HG03045 (cell line): ENCODE measurements at regions not wholly inside any gene's neighbourhood (a gene's known extent, or its start where the extent isn't known, plus 50 kb on each side); places are given as distances from the start of the nearest gene placed in this dataset.

Source experiments
- ATAC-seq: cut with Tn5 transposase; IDR thresholded peaks from one replicate; pipeline ENCODE4 v1.9.1; 2021; ENCODE audit warnings: mild to moderate bottlenecking, moderate library complexity; ENCODE audit not compliant: unreplicated experiment

DNA sequence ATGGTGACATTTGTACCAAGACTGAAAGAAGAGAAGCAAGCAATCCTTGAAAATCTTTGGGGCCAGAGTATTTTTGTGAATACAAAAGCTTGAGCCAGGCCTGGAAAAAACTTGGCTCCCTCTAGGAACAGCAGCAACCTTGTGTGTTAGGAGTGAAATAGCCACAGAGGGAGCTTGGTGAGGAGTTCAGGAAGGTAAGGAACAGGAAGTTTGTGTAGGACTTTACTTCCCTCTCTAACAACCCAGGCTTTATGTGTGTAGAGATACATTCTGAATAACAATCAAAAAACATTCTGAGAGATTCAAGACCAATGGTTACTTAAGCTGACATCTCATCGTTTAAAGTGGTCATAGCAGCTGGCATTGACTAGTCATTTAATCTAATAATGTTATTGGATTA is 668.5 kb downstream of the PCDH18 start:
- ATAC-seq, result no peak

DNA sequence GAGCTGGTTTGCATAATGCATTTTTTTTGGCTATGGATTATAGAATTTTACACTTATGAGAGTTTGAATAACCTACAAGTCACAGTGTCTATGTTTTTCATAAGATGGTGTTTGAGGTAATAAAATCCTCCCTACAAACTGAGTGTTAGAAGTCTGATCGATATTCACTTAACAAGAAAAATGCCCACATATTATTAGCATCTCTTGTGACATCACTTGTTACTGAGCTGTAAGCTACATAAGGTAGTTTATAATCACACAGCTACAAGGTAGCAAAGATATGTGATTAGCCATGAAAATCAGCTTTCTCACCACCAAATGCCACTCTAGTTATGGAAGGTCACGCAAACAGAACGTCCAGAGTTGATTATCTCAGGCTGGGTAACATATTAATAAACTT is 669.6 kb downstream of the PCDH18 start:
- ATAC-seq, result no peak

DNA sequence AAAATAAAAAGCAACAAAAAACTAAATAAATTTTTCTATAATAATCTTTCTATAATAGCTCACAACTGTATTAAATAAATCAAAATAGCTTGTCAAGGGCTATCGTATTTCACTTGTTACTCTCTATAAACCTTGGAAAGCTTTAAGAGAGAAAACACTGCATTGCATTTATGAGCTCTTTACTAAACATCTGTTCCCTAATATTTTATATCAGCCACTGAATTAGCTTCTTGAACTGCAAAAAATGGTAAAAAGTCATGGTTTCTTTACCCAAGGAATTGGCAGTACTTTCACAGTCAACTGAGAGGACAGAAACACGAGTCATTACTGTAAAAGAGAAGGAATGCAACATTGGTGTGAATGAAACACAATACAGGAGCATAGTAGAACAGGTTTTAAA is 671.2 kb downstream of the PCDH18 start:
- ATAC-seq, result no peak

DNA sequence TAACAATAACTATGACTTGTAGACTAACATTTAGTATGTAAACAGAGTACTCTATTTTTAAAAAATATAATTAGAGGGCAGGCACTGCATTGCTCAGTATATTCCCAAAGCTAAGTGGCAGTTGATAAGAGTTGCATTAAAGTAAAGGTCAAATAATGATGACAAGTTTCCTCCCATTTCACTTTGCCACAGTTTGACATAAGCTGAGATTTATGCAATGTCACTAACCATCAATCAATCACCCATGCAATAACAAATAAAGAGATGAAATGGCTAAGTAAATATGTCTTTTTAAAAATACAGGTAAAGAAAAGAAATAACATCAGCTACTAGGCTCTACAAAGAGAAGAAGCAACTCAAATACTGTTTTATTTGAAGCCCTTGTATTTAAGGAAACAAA is 673.4 kb downstream of the PCDH18 start:
- no peak for ATAC-seq

DNA sequence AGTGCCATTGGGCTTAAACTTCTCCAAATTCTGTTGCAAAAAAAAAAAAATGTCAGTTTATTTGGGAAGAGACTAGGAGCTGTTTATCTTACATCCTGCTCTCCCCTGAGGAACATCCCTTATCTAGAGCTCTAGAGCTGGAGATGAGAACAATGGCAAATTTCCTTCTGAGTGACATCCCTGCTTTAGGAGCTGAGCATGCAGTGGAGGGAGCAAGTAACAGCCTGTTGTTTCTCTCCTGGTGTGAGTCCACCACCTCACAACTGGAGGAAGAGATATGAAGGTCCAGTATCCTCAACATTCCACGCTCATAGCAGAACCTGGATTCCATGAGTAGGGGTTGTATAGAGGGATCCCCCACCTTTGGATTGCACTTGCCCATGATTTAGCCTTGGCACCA is 676.4 kb downstream of the PCDH18 start:
- ATAC-seq, result no peak

DNA sequence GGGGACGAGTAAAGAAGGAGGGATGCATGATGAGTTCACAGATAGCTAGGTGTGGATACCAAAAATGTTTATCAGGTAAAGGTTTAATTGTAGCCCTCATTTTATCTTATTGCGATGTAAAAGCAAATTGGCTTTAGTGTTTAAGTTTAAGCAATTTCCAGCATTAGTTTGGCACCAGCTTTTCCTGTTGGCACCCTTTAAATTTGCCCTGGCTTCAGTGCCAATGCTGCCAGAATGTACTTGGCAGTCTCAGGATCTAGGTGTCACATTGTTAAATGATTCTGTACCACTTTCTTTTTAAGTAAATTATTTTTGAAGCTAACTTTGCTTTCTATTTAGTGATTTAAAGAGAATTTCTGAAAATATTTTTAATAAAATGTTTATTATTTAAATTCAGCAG is 681.8 kb downstream of the PCDH18 start:
- ATAC-seq, result no peak

DNA sequence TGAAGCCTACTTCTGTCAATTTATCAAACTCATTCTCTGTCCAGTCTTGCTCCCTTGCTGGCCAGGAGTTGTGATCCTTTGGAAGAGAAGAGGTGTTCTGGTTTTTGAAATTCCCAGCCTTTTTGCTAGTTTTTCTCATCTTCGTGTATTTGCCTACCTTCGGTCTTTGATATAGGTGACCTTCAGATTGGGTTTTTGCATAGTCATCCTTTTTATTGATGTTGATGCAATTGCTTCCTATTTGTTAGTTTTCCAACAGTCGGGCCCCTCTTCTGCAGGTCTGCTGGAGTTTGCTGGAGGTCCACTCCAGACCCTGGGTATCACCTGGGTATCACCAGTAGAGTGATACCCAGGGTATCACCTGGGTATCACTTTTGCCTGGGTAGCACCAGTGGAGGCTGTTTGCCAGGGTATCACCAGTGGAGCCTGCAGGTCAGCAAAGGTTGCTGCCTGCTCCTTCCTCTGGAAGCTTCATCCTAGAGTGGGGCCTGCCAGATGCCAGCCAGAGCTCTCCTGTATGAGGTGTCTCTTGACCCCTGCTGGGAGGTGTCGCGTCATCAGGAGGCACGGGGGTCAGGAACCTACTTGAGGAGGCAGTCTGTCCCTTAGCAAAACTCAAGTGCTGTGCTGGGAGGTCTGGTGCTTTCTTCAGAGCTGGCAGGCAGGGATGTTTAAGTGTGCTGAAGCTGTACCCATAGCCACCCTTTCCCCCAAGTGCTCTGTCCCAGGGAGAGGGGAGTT is 684.2 kb downstream of the PCDH18 start:
- ATAC-seq, result no peak

DNA sequence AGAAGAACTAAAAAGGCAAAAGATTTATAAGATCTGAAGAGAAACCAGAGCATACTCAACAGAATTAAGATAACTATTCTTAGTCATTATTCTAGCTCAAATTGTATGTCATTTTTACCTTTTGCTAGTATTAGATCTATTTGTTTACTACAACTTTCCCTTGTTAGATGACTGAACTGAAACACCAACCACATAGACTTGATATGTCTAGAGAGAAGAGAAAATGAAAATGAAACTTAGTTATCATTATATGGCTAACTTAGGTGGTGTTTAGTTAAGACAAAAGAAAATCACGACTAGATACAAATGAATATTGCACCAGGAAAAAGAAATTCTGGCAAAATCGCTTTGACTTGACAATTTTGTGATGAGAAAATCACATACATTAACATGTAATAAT is 690.8 kb downstream of the PCDH18 start:
- no peak for ATAC-seq

DNA sequence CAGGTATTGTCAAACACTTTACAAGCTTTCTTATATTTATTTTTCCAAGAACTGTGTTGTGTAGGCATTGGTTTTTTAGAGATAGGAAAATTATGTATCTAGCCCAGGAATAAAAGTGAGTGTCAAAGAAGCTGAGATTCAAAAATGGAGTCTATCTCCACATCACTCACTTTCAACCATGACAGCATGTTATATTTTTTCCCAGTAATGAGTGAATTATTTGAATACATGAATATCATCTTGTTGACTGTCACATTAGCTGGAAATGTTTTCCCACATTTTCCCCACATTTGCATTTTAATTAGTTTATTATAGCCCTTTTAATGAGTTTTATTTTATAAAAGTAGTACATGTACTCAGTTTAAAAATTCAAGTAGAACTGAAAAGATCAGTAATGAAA is 693.7 kb downstream of the PCDH18 start:
- no peak for ATAC-seq

DNA sequence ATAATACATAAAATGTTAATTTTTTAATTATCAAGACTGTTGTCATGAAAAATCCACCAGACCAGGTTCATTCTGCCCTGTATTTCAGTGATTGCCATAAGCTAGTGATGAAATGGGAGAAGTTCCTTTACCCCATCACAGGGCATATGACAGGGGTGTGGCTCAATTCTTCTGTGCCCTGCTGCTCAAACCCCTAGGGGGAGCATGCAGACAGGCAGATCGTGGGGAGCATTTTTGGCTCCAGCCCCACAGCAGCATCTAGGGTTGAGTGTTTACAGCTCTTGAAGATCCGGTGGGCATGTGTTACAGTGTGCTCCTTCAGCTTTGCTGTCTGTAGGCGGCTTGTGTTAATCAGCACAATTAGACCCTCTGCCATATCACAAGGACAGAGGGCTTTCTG is 700.7 kb downstream of the PCDH18 start:
- no peak for ATAC-seq

DNA sequence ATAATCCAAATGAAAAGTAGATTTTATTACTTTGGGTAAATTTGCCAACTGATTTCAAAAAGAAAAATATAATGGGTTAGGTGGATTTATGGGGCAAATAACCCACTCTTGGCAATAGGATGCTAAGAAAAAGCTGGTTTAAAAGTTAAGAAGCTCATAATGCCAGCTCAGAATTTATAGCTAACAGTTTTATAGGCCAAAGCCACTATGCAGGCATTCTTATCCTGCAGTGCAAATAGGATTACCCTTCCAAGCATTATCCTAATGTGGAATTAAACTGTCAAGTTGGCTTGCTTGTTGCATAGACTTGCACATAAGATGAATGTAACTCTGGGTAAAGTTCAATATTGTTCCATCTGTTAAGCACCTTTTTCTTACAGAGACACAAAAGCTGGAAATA is 703.0 kb downstream of the PCDH18 start:
- ATAC-seq, result no peak

DNA sequence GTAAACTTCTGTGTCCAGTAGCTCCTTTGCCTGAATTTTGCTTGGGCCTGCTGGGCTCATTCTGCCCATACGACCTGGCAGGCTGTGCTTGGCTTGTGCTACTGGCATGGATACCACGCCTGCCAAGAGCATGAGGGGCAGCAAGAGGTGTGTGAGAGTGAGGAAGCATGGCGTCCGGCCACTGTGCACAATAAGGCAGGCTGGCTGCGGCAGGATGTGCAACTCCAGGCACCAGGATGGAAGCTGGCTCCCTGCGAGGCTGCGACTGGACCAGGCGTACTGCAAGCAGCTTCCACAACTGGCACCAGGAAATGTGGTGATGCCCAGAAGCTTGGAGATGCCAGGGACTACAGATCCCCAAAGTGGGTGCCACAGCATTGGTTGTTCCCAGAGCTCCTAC is 709.3 kb downstream of the PCDH18 start:
- no peak for ATAC-seq

DNA sequence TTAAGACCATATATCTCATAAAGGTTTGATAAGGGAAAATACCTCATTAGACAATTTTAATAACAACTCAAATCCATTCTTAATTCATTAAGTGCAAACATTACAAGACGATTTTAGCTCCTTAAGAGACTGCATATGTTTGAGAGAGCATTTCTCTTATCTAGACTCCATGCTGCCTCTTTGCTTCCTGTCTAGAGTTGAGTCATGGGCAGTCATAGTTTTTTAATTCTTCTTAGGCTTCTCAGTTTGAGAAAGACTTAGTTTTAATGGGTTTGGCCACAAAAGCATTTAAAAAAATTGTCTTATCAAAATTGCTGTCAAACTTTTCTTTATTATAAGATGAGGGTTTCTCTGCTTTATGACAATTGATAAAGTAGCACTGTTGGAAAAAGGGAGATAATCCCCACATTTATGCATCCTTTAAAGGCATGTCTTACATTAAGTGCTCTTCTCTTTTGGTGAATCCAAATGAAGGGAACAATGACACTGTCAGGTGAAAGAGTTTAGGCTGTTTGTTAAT is 713.4 kb downstream of the PCDH18 start:
- no peak for ATAC-seq

DNA sequence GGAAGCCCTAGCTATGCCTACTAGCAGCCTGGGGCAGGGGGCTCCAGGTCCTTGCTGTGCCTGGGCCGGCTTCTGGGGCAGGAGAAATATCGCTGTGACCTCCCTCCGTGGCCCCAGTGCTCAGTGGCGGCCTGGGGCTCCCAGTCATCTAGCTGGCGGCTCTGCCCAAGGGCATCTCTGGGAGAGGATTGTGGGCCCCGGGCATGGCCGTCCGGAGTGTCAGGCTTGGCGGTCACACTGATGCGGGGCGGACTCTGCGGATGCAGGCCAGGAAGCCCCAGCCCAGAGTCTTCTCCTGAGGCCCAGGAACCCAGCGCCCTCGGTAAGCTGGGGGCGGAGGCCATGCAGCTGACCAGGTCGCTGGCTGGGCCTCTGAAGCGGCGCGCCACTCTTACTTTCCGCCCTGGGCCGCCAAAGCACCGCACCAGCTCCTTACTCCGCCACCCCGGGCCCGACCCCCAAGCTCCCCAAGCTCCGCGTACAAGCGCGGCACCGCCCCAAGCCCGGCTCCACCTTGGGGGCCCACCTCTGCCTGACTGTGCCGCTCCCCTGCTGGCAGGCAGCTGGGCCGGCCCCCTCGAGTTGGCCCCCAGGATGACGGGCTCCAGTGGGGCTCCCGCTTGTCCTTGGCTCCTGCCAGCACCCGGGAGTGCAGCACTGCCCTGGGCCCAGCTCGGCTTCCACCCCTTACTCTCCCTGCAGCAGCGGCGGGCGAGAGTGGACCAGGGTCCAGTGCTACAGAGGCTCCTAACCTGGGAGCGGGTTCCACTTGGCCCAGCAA is 720.0 kb downstream of the PCDH18 start:
- ATAC-seq, result no peak

DNA sequence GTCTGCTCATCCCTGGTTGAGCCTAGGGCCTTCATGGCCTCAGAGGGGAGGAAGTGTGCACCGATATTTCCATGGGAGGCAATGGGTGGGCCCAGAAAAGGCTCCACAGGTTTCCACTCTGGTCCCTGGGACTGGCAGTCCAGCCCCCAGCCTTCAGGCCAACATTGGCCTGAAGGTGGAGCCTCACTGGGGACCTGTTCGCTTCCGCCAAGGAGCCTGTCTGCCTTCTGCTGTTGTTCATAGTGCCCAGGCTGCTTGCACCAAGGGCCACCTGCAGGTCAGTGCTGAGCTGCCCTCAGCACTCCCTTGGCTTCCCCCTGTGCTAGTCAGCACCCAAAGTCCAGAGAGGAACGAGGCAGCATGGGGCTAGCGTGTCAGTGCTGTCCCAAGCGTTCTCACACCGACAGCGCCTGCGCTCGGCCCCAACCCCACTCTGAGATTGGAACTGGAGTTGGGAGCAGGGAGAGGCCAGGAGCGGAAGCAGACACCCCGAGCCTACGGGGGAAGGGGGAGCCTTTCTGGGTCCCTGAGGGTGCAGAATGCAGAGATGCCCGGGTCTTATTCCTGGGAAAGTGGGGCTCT is 720.7 kb downstream of the PCDH18 start:
- ATAC-seq, result no peak

DNA sequence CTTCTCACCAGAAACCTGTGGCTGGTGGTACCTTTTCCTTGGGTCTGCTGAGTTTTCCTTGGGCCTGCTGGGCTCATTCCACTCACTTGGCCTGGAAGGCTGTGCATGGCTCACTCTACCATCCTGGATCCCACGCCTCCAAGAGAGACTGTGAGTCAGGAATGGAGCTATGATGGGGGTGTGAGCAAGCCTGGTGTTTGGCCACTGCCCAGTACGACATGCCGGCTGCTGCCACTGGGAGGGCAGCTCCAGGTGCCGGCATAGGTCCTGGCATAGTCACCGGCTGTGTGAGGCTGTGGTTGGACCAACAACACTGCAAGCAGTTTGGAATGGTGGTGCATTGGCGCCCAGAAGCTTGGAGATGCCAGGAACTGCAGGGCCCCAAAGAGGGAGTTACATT is 721.7 kb downstream of the PCDH18 start:
- ATAC-seq, result no peak

DNA sequence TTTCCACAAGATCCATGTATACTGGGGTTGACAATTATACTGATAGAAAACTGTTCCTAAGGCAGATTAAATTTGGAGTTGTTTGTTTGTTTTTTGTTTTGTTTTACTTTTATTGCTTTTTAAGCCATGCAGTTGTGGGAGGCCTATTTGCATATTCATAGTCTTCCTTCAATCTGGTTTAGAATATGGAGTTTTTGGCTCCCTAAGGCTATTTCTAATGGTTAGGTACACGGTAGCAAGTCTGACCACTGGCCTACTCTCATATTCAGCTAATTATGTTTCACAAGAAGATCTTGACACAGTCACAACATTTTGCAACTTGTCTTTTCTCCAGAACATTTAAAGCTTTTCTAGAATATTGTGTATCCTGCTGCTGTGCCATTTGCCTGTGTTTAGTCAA is 725.5 kb downstream of the PCDH18 start:
- ATAC-seq, result no peak

DNA sequence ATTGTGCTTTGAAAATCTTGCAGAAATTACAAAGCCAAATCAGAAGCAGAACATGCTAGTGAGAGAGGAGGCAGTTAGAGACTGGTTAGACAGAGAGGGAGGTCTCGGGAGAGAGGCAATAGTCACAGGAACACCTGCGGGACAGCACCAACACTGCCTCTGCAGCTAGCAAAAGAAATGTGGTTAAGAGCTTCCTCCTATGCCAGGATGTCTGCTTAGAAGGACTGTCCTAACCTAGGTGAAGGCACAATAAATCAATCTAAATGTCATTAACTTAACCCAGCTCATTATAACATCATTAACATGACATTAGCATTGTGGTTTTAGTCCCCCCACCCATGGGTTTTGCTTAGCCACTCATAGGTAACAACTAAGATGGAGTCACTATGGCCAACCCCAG is 726.7 kb downstream of the PCDH18 start:
- no peak for ATAC-seq

DNA sequence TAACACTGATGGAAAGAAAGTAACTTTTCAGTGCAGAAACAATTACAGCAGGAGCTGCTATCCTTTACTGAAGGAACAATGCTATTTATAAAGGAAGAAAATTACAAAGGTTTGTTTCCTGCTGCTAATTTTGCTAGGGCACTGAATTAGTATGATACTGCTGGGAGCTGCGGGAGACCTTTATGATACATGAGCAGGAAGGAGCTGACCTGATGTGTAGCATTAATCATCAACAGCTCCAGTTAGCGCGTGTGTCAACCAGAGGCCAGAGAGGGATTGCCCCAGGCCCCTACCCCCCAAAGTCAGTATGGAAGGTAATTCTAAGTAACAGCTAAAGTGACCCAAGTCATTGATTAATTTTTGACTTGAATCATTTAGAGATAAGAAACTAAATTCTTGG is 728.9 kb downstream of the PCDH18 start:
- no peak for ATAC-seq

DNA sequence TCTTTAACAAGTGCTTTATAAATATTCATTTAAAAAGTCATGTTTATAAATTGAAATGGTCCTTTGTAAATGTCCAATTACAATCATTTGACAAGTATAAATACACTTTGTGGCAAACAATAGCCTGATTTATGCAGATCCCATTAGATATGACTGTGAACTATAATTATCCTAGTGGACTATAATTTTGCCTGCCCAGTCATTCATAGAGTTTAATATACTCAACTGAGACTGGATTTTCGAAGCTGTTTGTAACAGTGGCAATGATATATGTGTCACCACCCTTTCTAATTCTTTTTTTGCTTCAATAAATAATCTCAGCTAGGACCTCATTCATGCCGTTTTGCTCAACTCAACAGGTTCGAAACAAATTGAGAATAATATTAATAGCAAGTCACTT is 732.0 kb downstream of the PCDH18 start:
- ATAC-seq, result no peak

DNA sequence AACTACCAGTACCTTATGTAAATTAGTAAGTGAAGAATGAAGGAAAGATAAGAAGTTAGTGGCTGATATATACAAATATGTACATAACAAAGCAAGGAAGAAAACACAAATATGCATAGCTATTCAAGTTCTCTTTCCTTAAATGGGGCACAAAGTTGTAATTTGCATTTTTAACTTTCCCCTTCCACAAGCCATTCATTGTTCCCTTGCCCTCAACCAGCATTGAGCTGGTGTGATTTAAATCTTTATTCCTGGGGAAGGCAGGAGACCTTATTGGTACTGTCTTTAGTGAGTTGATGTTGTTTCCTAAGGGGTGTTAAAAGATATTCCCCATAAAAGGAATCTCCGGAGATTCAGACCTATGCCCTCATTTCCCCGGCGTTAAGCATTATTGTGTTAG is 735.3 kb downstream of the PCDH18 start:
- no peak for ATAC-seq

DNA sequence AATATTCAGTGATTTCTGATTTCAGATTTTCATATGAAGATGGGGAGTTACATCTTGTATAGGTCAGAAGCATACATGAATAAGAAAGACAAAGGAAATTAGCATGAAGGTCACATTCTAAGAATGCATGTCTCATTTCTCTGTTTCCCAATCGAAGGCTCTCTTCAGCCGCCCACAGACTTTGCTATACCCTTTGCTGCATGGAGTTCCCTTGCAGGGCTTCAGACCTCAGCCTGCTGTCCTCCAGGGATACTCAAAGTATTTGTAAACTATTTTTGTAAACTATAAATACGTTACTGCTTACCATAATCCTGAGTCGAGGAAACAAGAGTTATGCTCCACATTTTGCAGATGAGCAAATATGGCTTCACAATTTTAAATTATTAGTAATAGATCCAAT is 738.4 kb downstream of the PCDH18 start:
- ATAC-seq, result no peak
